Endothelial cell (in vitro differentiated cells): ENCODE measurements at regions not wholly inside any gene's neighbourhood (a gene's known extent, or its start where the extent isn't known, plus 50 kb on each side); places are given as distances from the start of the nearest gene placed in this dataset.
"Not testable (repeated sequence)": the region's sequence is repeated elsewhere in the genome, so short reads cannot be mapped to it uniquely, and the experiment has no call there.

Experiments used
- DNase-seq: peaks from one replicate; pipeline ENCODE4 v3.0.0; 2021; ENCODE audit warnings: low spot score
- H3K27ac Mint-ChIP-seq: one replicate; pipeline ENCODE4 v1.8.0; 2021; ENCODE audit warnings: mixed read lengths, inconsistent platforms; ENCODE audit not compliant: unreplicated experiment
- H3K27me3 Mint-ChIP-seq: one replicate; pipeline ENCODE4 v1.8.0; 2021; ENCODE audit warnings: mild to moderate bottlenecking, moderate library complexity, mixed read lengths, inconsistent platforms; ENCODE audit not compliant: unreplicated experiment
- H3K36me3 Mint-ChIP-seq: one replicate; pipeline ENCODE4 v1.8.0; 2021; ENCODE audit warnings: mild to moderate bottlenecking, low read depth, mixed read lengths, inconsistent platforms; ENCODE audit not compliant: unreplicated experiment
- H3K4me1 Mint-ChIP-seq: one replicate; pipeline ENCODE4 v1.8.0; 2021; ENCODE audit warnings: mild to moderate bottlenecking, mixed read lengths, inconsistent platforms; ENCODE audit not compliant: unreplicated experiment
- H3K4me3 Mint-ChIP-seq: one replicate; pipeline ENCODE4 v1.8.0; 2021; ENCODE audit warnings: mild to moderate bottlenecking, mixed read lengths, inconsistent platforms; ENCODE audit not compliant: unreplicated experiment
- H3K9me3 Mint-ChIP-seq: one replicate; pipeline ENCODE4 v1.8.0; 2021; ENCODE audit warnings: mixed read lengths, inconsistent platforms; ENCODE audit not compliant: unreplicated experiment
- TF ChIP-seq, protein P1 (sequence below): fragments of 200-600 bp; sonication (generic); IDR thresholded peaks from one replicate; pipeline ENCODE4 v1.5.0; 2021; ENCODE audit warnings: antibody characterized with exemption; ENCODE audit not compliant: unreplicated experiment

DNA sequence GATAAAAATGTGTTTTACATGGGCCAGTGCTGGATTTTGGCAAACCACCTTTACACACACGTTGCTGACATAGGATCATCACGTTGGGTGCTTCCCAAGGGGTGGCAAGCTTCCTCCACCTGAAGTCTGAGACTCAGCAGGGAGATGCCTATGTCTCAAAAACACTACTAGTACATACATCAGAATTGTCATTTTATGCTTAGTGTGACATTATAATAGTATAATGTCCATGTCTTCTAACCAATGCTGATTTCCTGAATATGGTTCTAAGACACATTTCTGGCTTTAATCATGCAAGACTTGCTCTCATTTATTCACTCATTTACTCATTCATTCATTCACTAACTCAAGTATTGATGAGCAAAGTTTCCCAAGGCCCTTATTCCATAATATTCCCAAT is 322.3 kb downstream of the LNPK start:
- no peaks in the 10 kb centered on the region for H3K36me3 Mint-ChIP-seq
- peaks cover 2% of the 10 kb centered on the region for H3K27me3 Mint-ChIP-seq
- H3K4me3 Mint-ChIP-seq: no peak overlapping the region
- no peaks in the 10 kb centered on the region for H3K9me3 Mint-ChIP-seq
- H3K27ac Mint-ChIP-seq: no peak overlapping the region
- TF ChIP-seq, protein P1, sequence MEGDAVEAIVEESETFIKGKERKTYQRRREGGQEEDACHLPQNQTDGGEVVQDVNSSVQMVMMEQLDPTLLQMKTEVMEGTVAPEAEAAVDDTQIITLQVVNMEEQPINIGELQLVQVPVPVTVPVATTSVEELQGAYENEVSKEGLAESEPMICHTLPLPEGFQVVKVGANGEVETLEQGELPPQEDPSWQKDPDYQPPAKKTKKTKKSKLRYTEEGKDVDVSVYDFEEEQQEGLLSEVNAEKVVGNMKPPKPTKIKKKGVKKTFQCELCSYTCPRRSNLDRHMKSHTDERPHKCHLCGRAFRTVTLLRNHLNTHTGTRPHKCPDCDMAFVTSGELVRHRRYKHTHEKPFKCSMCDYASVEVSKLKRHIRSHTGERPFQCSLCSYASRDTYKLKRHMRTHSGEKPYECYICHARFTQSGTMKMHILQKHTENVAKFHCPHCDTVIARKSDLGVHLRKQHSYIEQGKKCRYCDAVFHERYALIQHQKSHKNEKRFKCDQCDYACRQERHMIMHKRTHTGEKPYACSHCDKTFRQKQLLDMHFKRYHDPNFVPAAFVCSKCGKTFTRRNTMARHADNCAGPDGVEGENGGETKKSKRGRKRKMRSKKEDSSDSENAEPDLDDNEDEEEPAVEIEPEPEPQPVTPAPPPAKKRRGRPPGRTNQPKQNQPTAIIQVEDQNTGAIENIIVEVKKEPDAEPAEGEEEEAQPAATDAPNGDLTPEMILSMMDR: no peak
- no peaks in the 10 kb centered on the region for H3K4me1 Mint-ChIP-seq
- DNase-seq: no peak

- H3K36me3 Mint-ChIP-seq: no peaks in the 10 kb centered on the region
- no peaks in the 10 kb centered on the region for H3K4me1 Mint-ChIP-seq
- no peak for DNase-seq
- TF ChIP-seq, protein P1: no peak
- H3K27me3 Mint-ChIP-seq: peaks cover 2% of the 10 kb centered on the region
- H3K4me3 Mint-ChIP-seq: no peak overlapping the region
- H3K27ac Mint-ChIP-seq: no peak overlapping the region
- no peaks in the 10 kb centered on the region for H3K9me3 Mint-ChIP-seq
These were observed 322.8 kb downstream of the LNPK start for GRCh38 chr2:175679231-175679630.

DNA sequence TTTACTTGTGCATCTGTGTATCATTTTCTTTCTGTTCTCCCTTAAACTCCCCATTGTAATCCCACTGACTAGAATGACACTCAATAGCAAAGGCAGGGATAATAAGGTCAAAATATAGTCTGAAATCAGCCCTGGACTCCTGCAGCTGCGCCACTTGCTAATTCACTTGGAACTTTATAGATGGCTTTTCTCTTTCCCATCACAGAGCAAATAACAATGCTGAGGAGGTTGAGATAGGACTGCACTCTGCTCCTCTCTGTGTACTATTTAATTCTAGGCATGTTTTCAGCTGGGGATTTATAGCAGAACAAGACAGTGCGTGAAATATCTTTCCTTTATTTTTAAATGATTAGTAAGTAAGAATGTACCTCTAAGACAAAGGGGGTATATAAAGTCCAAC is 324.2 kb downstream of the LNPK start:
- Mint-ChIP-seq H3K27me3 (peaks cover 2% of the 10 kb centered on the region), H3K27ac (no peak overlapping the region), H3K9me3 (no peaks in the 10 kb centered on the region), H3K36me3 (no peaks in the 10 kb centered on the region), H3K4me3 (no peak overlapping the region), H3K4me1 (no peaks in the 10 kb centered on the region)
- DNase-seq: no peak
- TF ChIP-seq, protein P1: no peak

GRCh38 chr2:175676813-175677212 is 325.3 kb downstream of the LNPK start:
- H3K4me1 Mint-ChIP-seq: no peaks in the 10 kb centered on the region
- TF ChIP-seq, protein P1: peak; percentile 43
- no peak overlapping the region for H3K4me3 Mint-ChIP-seq
- H3K9me3 Mint-ChIP-seq: no peaks in the 10 kb centered on the region
- H3K27ac Mint-ChIP-seq: no peak overlapping the region
- H3K36me3 Mint-ChIP-seq: no peaks in the 10 kb centered on the region
- DNase-seq: no peak
- peaks cover 2% of the 10 kb centered on the region for H3K27me3 Mint-ChIP-seq

DNA sequence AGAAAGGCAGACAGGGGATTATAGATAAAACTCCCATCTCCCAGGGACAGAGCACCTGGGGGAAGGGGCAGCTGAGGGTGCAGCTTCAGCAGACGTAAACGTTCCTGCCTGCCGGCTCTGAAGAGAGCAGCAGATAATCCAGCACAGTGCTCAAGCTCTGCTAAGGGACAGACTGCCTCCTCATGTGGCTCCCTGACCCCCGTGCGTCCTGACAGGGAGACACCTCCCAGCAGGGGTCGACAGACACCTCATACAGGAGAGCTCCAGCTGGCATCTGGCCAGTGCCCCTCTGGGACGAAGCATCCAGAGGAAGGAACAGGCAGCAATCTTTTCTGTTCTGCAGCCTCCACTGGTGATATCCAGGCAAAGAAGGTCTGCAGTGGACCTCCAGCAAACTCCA is 333.3 kb downstream of the LNPK start:
- not testable (repeated sequence) for H3K36me3 Mint-ChIP-seq, H3K27me3 Mint-ChIP-seq, DNase-seq, H3K4me3 Mint-ChIP-seq, H3K9me3 Mint-ChIP-seq, H3K27ac Mint-ChIP-seq, H3K4me1 Mint-ChIP-seq

DNA sequence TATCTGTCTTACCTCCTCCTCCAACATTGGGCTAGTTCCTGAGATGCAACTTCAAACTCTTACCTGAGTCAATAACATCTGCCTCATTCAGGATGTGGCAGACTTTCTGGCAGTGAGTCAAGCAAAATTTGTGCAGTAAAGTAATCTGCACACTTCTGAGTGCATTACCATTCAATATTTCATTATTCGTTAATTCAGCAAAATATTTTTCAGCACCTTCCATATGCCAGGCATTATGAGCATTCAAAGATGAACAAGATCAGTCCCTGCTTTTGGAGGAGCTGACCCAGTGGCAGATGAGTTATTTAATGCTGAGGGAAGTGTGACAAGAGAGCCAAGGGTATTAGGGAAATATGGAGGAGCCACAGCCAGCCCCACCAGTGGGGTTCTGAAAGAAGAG is 339.7 kb downstream of the LNPK start:
- no peak for DNase-seq
- H3K4me3 Mint-ChIP-seq: no peak overlapping the region
- no peaks in the 10 kb centered on the region for H3K27me3 Mint-ChIP-seq
- no peaks in the 10 kb centered on the region for H3K9me3 Mint-ChIP-seq
- no peaks in the 10 kb centered on the region for H3K36me3 Mint-ChIP-seq
- TF ChIP-seq, protein P1: no peak
- H3K27ac Mint-ChIP-seq: no peak overlapping the region
- H3K4me1 Mint-ChIP-seq: no peaks in the 10 kb centered on the region
